ENCODE measurements at regions not wholly inside any gene's neighbourhood (a gene's known extent, or its start where the extent isn't known, plus 50 kb on each side); places are given as distances from the start of the nearest gene placed in this dataset.

DNA sequence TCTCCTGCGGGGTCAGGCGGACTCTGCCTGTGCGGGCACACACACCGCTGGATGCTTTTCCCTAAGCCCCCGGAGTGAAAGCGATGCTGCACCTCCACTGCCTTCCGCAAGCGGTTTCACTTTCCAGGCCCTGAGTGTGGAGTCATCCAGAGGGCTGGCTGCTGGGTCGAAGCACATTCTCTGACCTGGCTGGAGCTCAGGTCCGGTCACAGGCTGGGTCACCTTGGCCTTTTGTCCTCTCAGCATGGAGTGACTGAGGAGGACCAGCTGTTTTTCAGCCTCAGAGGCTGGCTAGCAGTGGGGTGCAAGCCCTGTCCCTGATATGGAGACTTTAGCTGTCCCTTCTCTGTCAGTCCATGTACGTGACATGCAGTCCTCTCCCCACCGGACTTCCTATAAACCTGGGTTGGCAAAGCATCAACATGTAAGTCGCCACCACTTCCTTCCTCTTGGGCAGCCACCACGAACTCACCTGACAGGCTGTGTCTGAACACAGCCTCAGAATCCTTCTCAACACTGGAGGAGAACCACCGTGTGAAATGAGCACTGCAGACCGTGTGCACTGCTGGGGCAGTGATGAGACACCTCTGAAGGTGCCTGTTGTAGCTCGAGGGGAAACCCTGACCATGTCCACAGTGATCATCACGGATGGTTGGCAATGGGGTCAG, 51.3 kb downstream of the GADD45G start:
- peaks cover 0 to 3% of the 10 kb centered on the region in 2 donors for H3K27me3 ChIP-seq (ENCODE audit: control insufficient read depth in 2 of 2, insufficient read depth in 2 of 2, low read length in 2 of 2)
- peaks cover 14 to 16% of the 10 kb centered on the region in 2 donors for H3K4me1 ChIP-seq (ENCODE audit: control insufficient read depth in 2 of 2, insufficient read depth in 2 of 2, low read length in 2 of 2)
- H3K9ac ChIP-seq (ENCODE audit: low read depth in 1 of 2, low read length in 2 of 2): no peak overlapping the region
- H3K4me3 ChIP-seq (ENCODE audit: low read length in 2 of 2): no peak overlapping the region
- no peak overlapping the region for H3K27ac ChIP-seq (ENCODE audit: low read depth in 2 of 2, low read length in 2 of 2)
- H3K36me3 ChIP-seq (ENCODE audit: control insufficient read depth in 2 of 2, insufficient read depth in 2 of 2, low read length in 2 of 2): no peaks in the 10 kb centered on the region
- no peaks in the 10 kb centered on the region for H3K9me3 ChIP-seq (ENCODE audit: control insufficient read depth in 2 of 2, low read length in 2 of 2)

DNA sequence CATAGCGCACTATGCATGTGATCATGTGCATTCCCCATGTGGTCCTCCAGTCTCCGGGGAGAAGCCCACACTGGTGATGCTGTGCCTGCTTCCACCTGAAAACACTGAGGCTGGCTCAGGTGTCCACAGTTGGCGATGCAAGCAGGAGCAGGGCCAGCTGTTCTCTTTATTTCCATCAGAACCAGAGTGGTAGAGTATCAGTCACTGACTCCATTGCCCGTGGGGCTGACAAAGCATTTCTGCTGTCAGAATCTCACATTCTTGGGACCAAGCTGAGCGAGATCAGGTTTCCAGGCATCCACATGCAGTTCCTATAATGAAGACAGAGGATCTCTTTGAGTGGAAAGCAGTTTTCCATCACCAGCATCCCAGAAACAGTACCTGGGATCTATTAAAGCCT, 52.5 kb downstream of the GADD45G start:
- Histone ChIP-seq H3K4me1 (ENCODE audit: control insufficient read depth in 2 of 2, insufficient read depth in 2 of 2, low read length in 2 of 2) (peaks cover 23 to 27% of the 10 kb centered on the region in 2 donors), H3K4me3 (ENCODE audit: low read length in 2 of 2) (no peak overlapping the region), H3K27ac (ENCODE audit: low read depth in 2 of 2, low read length in 2 of 2) (no peak overlapping the region), H3K27me3 (ENCODE audit: control insufficient read depth in 2 of 2, insufficient read depth in 2 of 2, low read length in 2 of 2) (peaks cover 0 to 3% of the 10 kb centered on the region in 2 donors), H3K9ac (ENCODE audit: low read depth in 1 of 2, low read length in 2 of 2) (no peak overlapping the region), H3K36me3 (ENCODE audit: control insufficient read depth in 2 of 2, insufficient read depth in 2 of 2, low read length in 2 of 2) (no peaks in the 10 kb centered on the region), H3K9me3 (ENCODE audit: control insufficient read depth in 2 of 2, low read length in 2 of 2) (no peaks in the 10 kb centered on the region)

DNA sequence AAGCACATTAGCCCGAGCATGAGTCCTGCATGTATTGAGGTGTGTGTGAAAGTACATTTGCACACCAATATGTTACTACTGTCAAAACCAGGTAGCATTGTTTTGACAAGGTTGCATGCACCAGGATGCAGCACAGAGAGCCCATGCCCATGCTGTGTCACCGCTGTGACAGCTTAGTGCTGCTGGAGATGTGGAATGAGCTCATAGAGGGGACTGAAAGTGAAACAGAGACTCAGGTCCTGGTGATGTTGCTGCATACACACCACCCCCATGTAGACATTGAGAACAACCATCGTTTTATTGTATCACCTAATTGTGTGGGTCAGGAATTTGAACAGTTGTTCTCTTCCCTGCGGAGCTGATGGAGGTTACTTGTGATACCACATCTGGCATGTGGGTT, 53.0 kb downstream of the GADD45G start:
- H3K27ac ChIP-seq (ENCODE audit: low read depth in 2 of 2, low read length in 2 of 2): no peak overlapping the region
- H3K9me3 ChIP-seq (ENCODE audit: control insufficient read depth in 2 of 2, low read length in 2 of 2): no peaks in the 10 kb centered on the region
- H3K27me3 ChIP-seq (ENCODE audit: control insufficient read depth in 2 of 2, insufficient read depth in 2 of 2, low read length in 2 of 2): peaks cover 0 to 3% of the 10 kb centered on the region in 2 donors
- H3K4me1 ChIP-seq (ENCODE audit: control insufficient read depth in 2 of 2, insufficient read depth in 2 of 2, low read length in 2 of 2): peaks cover 28 to 32% of the 10 kb centered on the region in 2 donors
- H3K9ac ChIP-seq (ENCODE audit: low read depth in 1 of 2, low read length in 2 of 2): no peak overlapping the region
- no peak overlapping the region for H3K4me3 ChIP-seq (ENCODE audit: low read length in 2 of 2)
- no peaks in the 10 kb centered on the region for H3K36me3 ChIP-seq (ENCODE audit: control insufficient read depth in 2 of 2, insufficient read depth in 2 of 2, low read length in 2 of 2)

DNA sequence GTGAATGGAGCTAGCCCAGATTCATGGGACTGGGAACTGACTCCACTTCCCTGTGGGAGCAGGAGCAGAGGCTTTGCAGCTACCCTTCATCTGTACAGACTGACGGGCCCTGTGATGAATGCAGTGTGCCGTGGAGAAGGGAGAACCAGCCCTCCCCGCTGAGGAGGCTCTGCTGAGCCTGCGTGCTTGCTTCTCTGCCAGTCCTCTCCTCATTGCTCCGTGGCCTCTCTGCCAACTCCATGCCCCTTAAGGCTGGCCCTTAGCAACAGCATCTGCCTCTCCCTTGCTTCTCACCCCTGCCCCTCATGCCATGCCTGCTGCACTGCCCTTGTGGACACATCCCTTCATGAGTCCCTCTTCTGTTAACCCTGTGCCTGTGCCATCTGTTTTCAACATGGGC, 53.6 kb downstream of the GADD45G start:
- Histone ChIP-seq H3K9ac (ENCODE audit: low read depth in 1 of 2, low read length in 2 of 2) (no peak overlapping the region), H3K36me3 (ENCODE audit: control insufficient read depth in 2 of 2, insufficient read depth in 2 of 2, low read length in 2 of 2) (no peaks in the 10 kb centered on the region), H3K4me1 (ENCODE audit: control insufficient read depth in 2 of 2, insufficient read depth in 2 of 2, low read length in 2 of 2) (peaks cover 32 to 36% of the 10 kb centered on the region in 2 donors), H3K27ac (ENCODE audit: low read depth in 2 of 2, low read length in 2 of 2) (no peak overlapping the region), H3K4me3 (ENCODE audit: low read length in 2 of 2) (no peak overlapping the region), H3K27me3 (ENCODE audit: control insufficient read depth in 2 of 2, insufficient read depth in 2 of 2, low read length in 2 of 2) (peaks cover 0 to 3% of the 10 kb centered on the region in 2 donors), H3K9me3 (ENCODE audit: control insufficient read depth in 2 of 2, low read length in 2 of 2) (no peaks in the 10 kb centered on the region)

DNA sequence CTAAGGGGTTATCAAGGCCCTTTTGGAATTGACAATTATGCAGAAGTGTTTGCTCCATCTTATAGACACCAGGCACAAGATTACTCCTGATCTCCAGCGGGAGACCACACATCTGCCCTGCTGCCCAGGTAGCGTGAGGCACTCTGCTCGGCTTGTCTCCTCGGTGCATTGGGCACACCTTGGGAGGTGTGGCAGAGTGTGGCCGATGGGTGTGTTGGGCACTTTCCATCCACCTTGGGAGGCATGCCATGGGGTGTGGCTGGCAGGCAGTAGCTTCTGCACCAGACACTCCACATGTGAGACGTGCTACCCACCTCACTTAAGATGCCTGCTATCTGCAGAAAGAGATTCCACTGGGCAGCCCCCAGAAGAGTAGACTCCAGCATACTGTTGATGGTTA, 54.1 kb downstream of the GADD45G start:
- peaks cover 0 to 3% of the 10 kb centered on the region in 2 donors for H3K27me3 ChIP-seq (ENCODE audit: control insufficient read depth in 2 of 2, insufficient read depth in 2 of 2, low read length in 2 of 2)
- H3K4me3 ChIP-seq (ENCODE audit: low read length in 2 of 2): no peak overlapping the region
- no peaks in the 10 kb centered on the region for H3K36me3 ChIP-seq (ENCODE audit: control insufficient read depth in 2 of 2, insufficient read depth in 2 of 2, low read length in 2 of 2)
- no peaks in the 10 kb centered on the region for H3K9me3 ChIP-seq (ENCODE audit: control insufficient read depth in 2 of 2, low read length in 2 of 2)
- H3K4me1 ChIP-seq (ENCODE audit: control insufficient read depth in 2 of 2, insufficient read depth in 2 of 2, low read length in 2 of 2): peaks cover 37 to 39% of the 10 kb centered on the region in 2 donors
- H3K27ac ChIP-seq (ENCODE audit: low read depth in 2 of 2, low read length in 2 of 2): no peak overlapping the region
- no peak overlapping the region for H3K9ac ChIP-seq (ENCODE audit: low read depth in 1 of 2, low read length in 2 of 2)

DNA sequence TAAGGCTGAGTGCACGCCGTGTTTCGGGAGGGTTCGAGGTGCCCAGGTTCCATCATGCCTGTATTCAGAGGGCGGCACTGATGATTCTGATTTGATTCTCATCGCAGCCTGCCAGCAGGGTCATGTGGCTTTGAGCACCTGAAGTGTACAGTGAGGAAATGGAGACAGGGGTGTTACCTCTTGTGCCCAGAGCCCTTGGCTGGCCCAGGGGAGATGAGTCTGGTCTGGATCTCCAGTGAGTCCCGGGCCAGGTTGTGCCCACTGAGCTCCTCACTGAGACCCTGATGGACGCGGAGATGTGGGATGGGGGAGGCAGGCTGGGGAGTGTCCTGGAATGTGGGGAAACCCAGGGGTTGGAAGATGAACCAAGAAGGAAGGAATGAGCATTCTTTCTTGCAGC, 54.7 kb downstream of the GADD45G start:
- Histone ChIP-seq H3K4me3 (ENCODE audit: low read length in 2 of 2) (no peak overlapping the region), H3K9ac (ENCODE audit: low read depth in 1 of 2, low read length in 2 of 2) (no peak overlapping the region), H3K27me3 (ENCODE audit: control insufficient read depth in 2 of 2, insufficient read depth in 2 of 2, low read length in 2 of 2) (peaks cover 0 to 3% of the 10 kb centered on the region in 2 donors), H3K36me3 (ENCODE audit: control insufficient read depth in 2 of 2, insufficient read depth in 2 of 2, low read length in 2 of 2) (no peaks in the 10 kb centered on the region), H3K4me1 (ENCODE audit: control insufficient read depth in 2 of 2, insufficient read depth in 2 of 2, low read length in 2 of 2) (peaks cover 43 to 44% of the 10 kb centered on the region in 2 donors), H3K9me3 (ENCODE audit: control insufficient read depth in 2 of 2, low read length in 2 of 2) (no peaks in the 10 kb centered on the region), H3K27ac (ENCODE audit: low read depth in 2 of 2, low read length in 2 of 2) (no peak overlapping the region)

DNA sequence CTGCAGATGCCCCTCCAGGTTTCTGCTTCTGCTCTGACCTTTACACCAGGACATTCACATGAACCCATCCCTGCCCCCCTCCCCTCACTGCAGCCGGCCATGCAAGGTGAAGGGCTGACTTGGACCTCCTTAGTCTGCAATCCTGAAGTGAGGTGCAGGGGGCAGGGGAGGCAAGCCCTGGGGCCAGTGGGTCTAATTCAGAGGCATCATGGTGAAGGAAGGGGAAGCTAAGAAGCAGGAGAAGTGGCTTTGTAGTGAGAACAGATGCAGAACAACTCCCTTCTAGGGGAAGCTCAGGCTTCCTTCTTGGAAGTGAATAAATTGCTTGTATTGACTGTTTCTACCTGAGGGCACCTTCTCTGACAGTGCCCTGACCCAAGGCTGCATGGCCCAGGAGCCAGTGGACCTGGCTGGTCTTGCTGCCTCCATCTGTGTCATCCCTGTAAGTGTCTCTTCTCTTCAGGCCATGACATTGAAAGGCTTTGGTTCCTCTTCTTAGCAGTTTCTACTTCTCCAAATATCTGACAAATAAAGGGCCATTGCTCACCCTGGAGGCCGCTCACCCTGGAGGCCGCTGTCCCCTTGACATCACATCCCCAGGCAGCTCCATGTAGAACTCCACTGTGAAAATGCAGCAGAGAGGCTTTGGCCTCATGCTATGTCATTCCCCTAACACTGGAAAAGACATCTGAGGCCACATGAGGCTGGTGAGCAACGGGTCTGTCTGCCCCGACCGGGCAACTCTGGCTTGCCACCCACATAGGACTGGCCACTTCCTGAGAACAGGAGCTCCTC, 55.3 kb downstream of the GADD45G start:
- Histone ChIP-seq H3K27ac (ENCODE audit: low read depth in 2 of 2, low read length in 2 of 2) (no peak overlapping the region), H3K9ac (ENCODE audit: low read depth in 1 of 2, low read length in 2 of 2) (no peak overlapping the region), H3K4me3 (ENCODE audit: low read length in 2 of 2) (no peak overlapping the region), H3K36me3 (ENCODE audit: control insufficient read depth in 2 of 2, insufficient read depth in 2 of 2, low read length in 2 of 2) (no peaks in the 10 kb centered on the region), H3K27me3 (ENCODE audit: control insufficient read depth in 2 of 2, insufficient read depth in 2 of 2, low read length in 2 of 2) (peaks cover 0 to 3% of the 10 kb centered on the region in 2 donors), H3K9me3 (ENCODE audit: control insufficient read depth in 2 of 2, low read length in 2 of 2) (no peaks in the 10 kb centered on the region), H3K4me1 (ENCODE audit: control insufficient read depth in 2 of 2, insufficient read depth in 2 of 2, low read length in 2 of 2) (peaks cover 43 to 49% of the 10 kb centered on the region in 2 donors)

DNA sequence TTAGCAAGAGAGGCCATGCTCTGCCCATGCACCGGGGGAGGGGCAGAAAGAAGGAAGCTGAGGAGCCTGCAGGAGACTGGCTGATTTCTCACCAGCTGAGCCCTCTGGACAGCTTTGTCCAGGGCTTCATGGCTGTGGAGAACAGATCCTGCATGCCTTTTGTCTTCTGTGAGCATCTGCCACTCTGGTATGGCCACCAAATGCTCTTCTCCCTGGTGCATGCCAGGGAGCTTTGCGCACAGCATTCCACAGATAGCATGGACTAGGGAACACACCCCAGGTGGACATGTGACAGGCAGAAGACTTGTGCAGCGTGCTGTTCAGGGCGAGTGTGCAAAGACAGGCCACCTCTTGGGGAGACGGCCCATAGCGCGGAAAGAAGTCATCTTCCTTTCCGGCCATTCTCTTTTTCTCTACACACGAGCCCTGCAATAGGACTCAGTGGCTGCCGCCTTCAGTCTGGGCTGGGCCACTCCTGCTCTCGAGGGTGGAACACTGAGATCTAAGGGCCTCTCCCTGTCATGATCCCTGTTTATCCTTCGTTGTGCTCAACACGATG, 56.7 kb downstream of the GADD45G start:
- H3K27ac ChIP-seq (ENCODE audit: low read depth in 2 of 2, low read length in 2 of 2): peak overlapping the region; percentile 77 to 84
- H3K9me3 ChIP-seq (ENCODE audit: control insufficient read depth in 2 of 2, low read length in 2 of 2): no peaks in the 10 kb centered on the region
- peaks cover 0 to 2% of the 10 kb centered on the region in 2 donors for H3K27me3 ChIP-seq (ENCODE audit: control insufficient read depth in 2 of 2, insufficient read depth in 2 of 2, low read length in 2 of 2)
- H3K36me3 ChIP-seq (ENCODE audit: control insufficient read depth in 2 of 2, insufficient read depth in 2 of 2, low read length in 2 of 2): no peaks in the 10 kb centered on the region
- H3K4me3 ChIP-seq (ENCODE audit: low read length in 2 of 2): peak overlapping the region; percentile 49 to 61
- peak overlapping the region; percentile 53 to 67 for H3K9ac ChIP-seq (ENCODE audit: low read depth in 1 of 2, low read length in 2 of 2)
- peaks cover 45 to 51% of the 10 kb centered on the region in 2 donors for H3K4me1 ChIP-seq (ENCODE audit: control insufficient read depth in 2 of 2, insufficient read depth in 2 of 2, low read length in 2 of 2)

DNA sequence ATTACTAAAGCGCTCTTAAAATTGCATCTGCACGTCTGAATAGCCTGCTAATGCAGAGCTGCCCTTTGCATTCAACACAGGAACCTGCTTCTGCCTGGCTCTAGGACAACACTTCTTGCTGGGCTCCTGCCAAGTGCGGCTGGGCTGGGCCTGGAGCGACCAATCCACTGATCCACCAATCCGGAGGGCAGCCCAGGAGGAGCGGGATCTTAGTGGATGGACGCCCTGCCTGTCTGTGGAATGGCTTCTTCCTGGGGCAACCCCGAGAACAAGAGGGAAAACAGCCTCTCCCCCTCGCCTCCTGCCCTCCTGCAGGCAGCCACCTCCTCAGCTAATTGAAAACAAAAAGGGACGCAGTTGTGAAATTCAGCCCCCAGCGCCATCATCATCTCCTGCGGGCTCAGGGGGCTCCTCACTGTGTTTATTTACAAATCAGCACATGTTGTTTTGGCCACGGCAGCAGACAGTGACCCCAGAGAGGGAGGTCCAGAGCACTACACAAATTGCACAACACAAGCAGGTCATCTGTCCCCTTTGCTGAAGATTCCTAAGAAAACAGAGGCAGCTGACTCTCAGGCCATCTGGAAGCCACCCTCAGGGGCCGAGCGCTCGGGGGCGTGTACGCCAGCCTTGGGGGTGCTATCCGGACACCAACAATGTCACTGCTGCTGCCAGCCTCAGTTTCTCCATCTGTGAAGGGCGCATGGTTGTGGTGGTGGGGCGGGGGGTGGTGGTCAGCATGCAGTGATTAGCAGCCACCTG, 57.3 kb downstream of the GADD45G start:
- Histone ChIP-seq H3K27ac (ENCODE audit: low read depth in 2 of 2, low read length in 2 of 2) (peak overlapping the region; percentile 77 to 84), H3K27me3 (ENCODE audit: control insufficient read depth in 2 of 2, insufficient read depth in 2 of 2, low read length in 2 of 2) (no peaks in the 10 kb centered on the region), H3K9ac (ENCODE audit: low read depth in 1 of 2, low read length in 2 of 2) (peak overlapping the region; percentile 57 to 67), H3K36me3 (ENCODE audit: control insufficient read depth in 2 of 2, insufficient read depth in 2 of 2, low read length in 2 of 2) (no peaks in the 10 kb centered on the region), H3K4me1 (ENCODE audit: control insufficient read depth in 2 of 2, insufficient read depth in 2 of 2, low read length in 2 of 2) (peaks cover 46 to 57% of the 10 kb centered on the region in 2 donors), H3K9me3 (ENCODE audit: control insufficient read depth in 2 of 2, low read length in 2 of 2) (no peaks in the 10 kb centered on the region), H3K4me3 (ENCODE audit: low read length in 2 of 2) (peak overlapping the region; percentile 49 to 61)

All from mucosa of rectum (tissue), 2 donors.